DND-41 (cell line): ENCODE measurements at regions not wholly inside any gene's neighbourhood (a gene's known extent, or its start where the extent isn't known, plus 50 kb on each side); places are given as distances from the start of the nearest gene placed in this dataset.

Source experiments
- ATAC-seq: fragments of 200-7000 bp; cut with Tn5 transposase; 3 replicates; pipeline ENCODE4 v1.9.1; 2021; ENCODE audit warnings: low read depth; ENCODE audit not compliant: insufficient read depth
- DNase-seq: peaks from one replicate; pipeline ENCODE4 v3.0.0-alpha.2; 2020
- H2AFZ ChIP-seq: 2 replicates; pipeline ENCODE4 v1.6.0; 2012; ENCODE audit warnings: low read depth, low read length
- H3K27ac ChIP-seq: 2 replicates; pipeline ENCODE4 v1.5.1; 2012; ENCODE audit warnings: low read length, inconsistent platforms
- H3K27me3 ChIP-seq: fragments of 200-600 bp; sonication (generic); 2 replicates; pipeline ENCODE4 v1.6.0; 2012; ENCODE audit warnings: low read length, mild to moderate bottlenecking, inconsistent platforms; ENCODE audit not compliant: insufficient read depth, poor library complexity
- H3K36me3 ChIP-seq: 2 replicates; pipeline ENCODE4 v1.5.1; 2012; ENCODE audit warnings: low read length, inconsistent platforms; ENCODE audit not compliant: insufficient read depth
- H3K4me1 ChIP-seq: 2 replicates; pipeline ENCODE4 v1.5.1; 2012; ENCODE audit warnings: mild to moderate bottlenecking, low read length; ENCODE audit not compliant: insufficient read depth
- H3K4me2 ChIP-seq: 2 replicates; pipeline ENCODE4 v1.6.0; 2012; ENCODE audit warnings: mild to moderate bottlenecking, moderate library complexity, low read length, inconsistent platforms; ENCODE audit not compliant: insufficient read depth
- H3K4me3 ChIP-seq, 2 experiments: fragments of 200-600 bp in 1 of 2; shearing (Covaris generic) in 1 of 2; 2 replicates each; pipeline ENCODE4 v1.5.1; 2012 to 2016; ENCODE audit warnings: inconsistent platforms in 2 of 2, low read length in 2 of 2, mild to moderate bottlenecking in 2 of 2, low read depth in 1 of 2, moderate library complexity in 1 of 2
- H3K79me2 ChIP-seq: 2 replicates; pipeline ENCODE4 v1.6.0; 2012; ENCODE audit warnings: low read length, inconsistent platforms; ENCODE audit not compliant: insufficient read depth
- H3K9ac ChIP-seq: 2 replicates; pipeline ENCODE4 v1.6.0; 2012; ENCODE audit warnings: low read depth, mild to moderate bottlenecking, inconsistent platforms, low read length, moderate library complexity
- H3K9me3 ChIP-seq: 2 replicates; pipeline ENCODE4 v1.5.1; 2012; ENCODE audit warnings: low read length, moderate library complexity, mild to moderate bottlenecking, inconsistent platforms; ENCODE audit not compliant: insufficient read depth, severe bottlenecking
- H4K20me1 ChIP-seq: 2 replicates; pipeline ENCODE4 v1.6.0; 2012; ENCODE audit warnings: low read length; ENCODE audit not compliant: insufficient read depth
- CTCF ChIP-seq: IDR thresholded peaks from 2 replicates; pipeline ENCODE4 v1.5.1; 2012; ENCODE audit warnings: borderline replicate concordance, low read length, moderate library complexity, mild to moderate bottlenecking; ENCODE audit not compliant: poor library complexity, severe bottlenecking; ENCODE audit errors: extremely low read depth
- EZH2 ChIP-seq: IDR thresholded peaks from 3 replicates; pipeline ENCODE4 v1.6.1; 2012; ENCODE audit warnings: borderline replicate concordance, low read depth, mild to moderate bottlenecking, moderate library complexity, low read length, inconsistent platforms; ENCODE audit not compliant: severe bottlenecking

DNA sequence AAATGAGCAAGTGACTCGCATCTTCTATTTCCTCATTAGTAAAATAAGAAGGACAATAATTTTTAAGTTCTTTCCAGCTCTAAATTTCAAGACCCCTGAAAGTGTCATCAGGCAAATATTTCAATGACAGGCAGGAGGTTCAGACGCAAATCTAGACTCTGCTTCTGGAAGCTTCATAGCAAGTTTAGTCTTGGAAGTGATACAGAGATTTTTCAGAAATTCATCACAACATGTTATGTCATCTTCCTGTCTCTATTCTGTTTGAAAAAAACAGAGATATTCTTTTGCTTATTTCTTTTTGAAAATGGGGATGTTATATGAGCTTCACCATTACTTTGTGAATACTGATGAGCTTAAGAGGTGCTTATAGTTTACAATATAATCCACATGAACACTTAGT lies 74.0 kb downstream of the C3orf85 start:
- Histone ChIP-seq H2AFZ (no peak overlapping the region), H4K20me1 (no peaks in the 10 kb centered on the region), H3K9me3 (no peaks in the 10 kb centered on the region), H3K36me3 (no peaks in the 10 kb centered on the region), H3K9ac (no peak overlapping the region), H3K4me3 (no peak overlapping the region), H3K4me2 (no peak overlapping the region), H3K27me3 (no peaks in the 10 kb centered on the region), H3K79me2 (no peaks in the 10 kb centered on the region), H3K27ac (no peak overlapping the region), H3K4me1 (no peaks in the 10 kb centered on the region)
- DNase-seq (no peak), ATAC-seq (no peak)
- TF ChIP-seq CTCF (no peak), EZH2 (no peak)

- Histone ChIP-seq H2AFZ (no peak overlapping the region), H4K20me1 (no peaks in the 10 kb centered on the region), H3K4me1 (no peaks in the 10 kb centered on the region), H3K27ac (no peak overlapping the region), H3K4me2 (no peak overlapping the region), H3K36me3 (no peaks in the 10 kb centered on the region), H3K27me3 (no peaks in the 10 kb centered on the region), H3K79me2 (no peaks in the 10 kb centered on the region), H3K9me3 (no peaks in the 10 kb centered on the region), H3K4me3 (no peak overlapping the region), H3K9ac (no peak overlapping the region)
- DNase-seq: no peak
- no peak for ATAC-seq
- TF ChIP-seq CTCF (no peak), EZH2 (no peak)
Measured at GRCh38 chr3:109211941-109212340, 75.4 kb downstream of the C3orf85 start.

GRCh38 chr3:109213321-109213720 lies 76.8 kb downstream of the C3orf85 start:
- Histone ChIP-seq H3K9ac (no peak overlapping the region), H2AFZ (no peak overlapping the region), H3K79me2 (no peaks in the 10 kb centered on the region), H3K27ac (no peak overlapping the region), H3K36me3 (no peaks in the 10 kb centered on the region), H3K9me3 (peaks cover 3% of the 10 kb centered on the region), H3K4me1 (no peaks in the 10 kb centered on the region), H3K4me2 (no peak overlapping the region), H3K4me3 (no peak overlapping the region), H4K20me1 (no peaks in the 10 kb centered on the region), H3K27me3 (no peaks in the 10 kb centered on the region)
- ATAC-seq (no peak), DNase-seq (no peak)
- TF ChIP-seq EZH2 (no peak), CTCF (no peak)

DNA sequence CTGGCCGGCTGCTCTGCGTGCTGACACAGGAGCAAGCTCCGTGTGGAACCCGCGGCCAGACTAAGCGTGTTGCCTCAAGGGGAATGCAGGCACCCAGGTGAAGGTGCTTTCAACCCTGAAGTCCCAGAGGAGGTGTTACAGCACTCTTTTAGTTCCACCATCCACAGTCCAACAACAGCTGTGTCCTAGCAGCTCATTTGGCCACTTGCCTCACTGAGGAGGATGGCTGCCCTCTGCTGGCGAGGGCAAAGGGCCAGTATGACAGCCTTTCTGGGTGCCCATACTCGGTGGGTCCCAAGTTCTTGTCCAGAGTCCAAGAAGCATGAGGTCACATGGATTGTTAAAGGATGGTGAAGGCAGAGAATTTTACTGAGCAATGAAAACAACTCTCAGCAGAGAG lies 87.8 kb downstream of the C3orf85 start:
- H3K9ac ChIP-seq: no peak overlapping the region
- no peak overlapping the region for H2AFZ ChIP-seq
- no peaks in the 10 kb centered on the region for H3K9me3 ChIP-seq
- no peak for DNase-seq
- H4K20me1 ChIP-seq: no peaks in the 10 kb centered on the region
- H3K27me3 ChIP-seq: no peaks in the 10 kb centered on the region
- no peaks in the 10 kb centered on the region for H3K79me2 ChIP-seq
- H3K4me2 ChIP-seq: no peak overlapping the region
- H3K4me1 ChIP-seq: no peaks in the 10 kb centered on the region
- ATAC-seq: no peak
- TF ChIP-seq EZH2 (no peak), CTCF (peak; percentile 39)
- H3K36me3 ChIP-seq: no peaks in the 10 kb centered on the region
- no peak overlapping the region for H3K27ac ChIP-seq
- no peak overlapping the region for H3K4me3 ChIP-seq
